AG04450 (cell line): ENCODE measurements at regions not wholly inside any gene's neighbourhood (a gene's known extent, or its start where the extent isn't known, plus 50 kb on each side); places are given as distances from the start of the nearest gene placed in this dataset.

Experiments
- CTCF ChIA-PET: fragments of 300-600, 350-600 bp; formaldehyde crosslinking; extraction: SDS; loops from one replicate; lab custom pipeline; 2022; ENCODE audit warnings: antibody characterized with exemption, inconsistent platforms; lab: Charles Lee
- POLR2A ChIA-PET: fragments of 350-600 bp; formaldehyde crosslinking; extraction: SDS; loops from one replicate; lab custom pipeline; 2021; ENCODE audit warnings: antibody characterized with exemption, inconsistent platforms; lab: Yijun Ruan, JAX
- DNase-seq: peaks from one replicate; pipeline ENCODE4 v3.0.0-alpha.2; 2011; ENCODE audit warnings: low read depth, low spot score
- H3K27ac ChIP-seq: one replicate; pipeline ENCODE4 v1.5.1; 2012; ENCODE audit warnings: low read depth, low read length, control low read depth
- H3K27me3 ChIP-seq: one replicate; pipeline ENCODE4 v1.6.0; 2012; ENCODE audit warnings: low read length; ENCODE audit not compliant: control insufficient read depth, insufficient read depth
- H3K4me3 ChIP-seq: 2 replicates; pipeline ENCODE4 v1.5.1; 2011; ENCODE audit warnings: mild to moderate bottlenecking, low read depth, low read length, control low read depth
- H3K9me3 ChIP-seq: 2 replicates; pipeline ENCODE4 v1.5.1; 2012; ENCODE audit warnings: low read length; ENCODE audit not compliant: control insufficient read depth, insufficient read depth
- TF ChIP-seq, protein P1 (sequence below): IDR thresholded peaks from 2 replicates; pipeline ENCODE4 v1.5.1; 2011; ENCODE audit warnings: low read depth, low read length, control low read depth, inconsistent platforms

DNA sequence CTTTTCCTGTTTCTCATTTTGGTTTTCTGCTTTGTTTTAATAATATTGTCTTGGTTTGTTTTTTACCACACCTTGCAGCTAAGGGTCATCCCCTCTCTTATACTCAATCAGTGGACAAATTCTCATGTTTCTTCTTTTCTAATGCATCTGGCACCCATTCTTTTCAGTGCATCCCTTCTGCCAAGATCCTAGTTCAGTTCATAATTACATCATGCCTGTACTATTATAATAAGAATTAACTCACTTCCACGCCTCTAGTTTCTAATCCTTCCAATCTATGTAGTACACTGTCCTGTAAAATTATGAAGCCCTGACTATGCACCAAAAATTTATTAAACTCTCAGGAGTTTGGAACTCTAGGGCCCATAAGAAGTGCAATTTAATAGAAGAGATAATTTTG is 126.1 kb downstream of the FAT4 start:
- no peak for DNase-seq
- ChIA-PET CTCF (no interaction called here), POLR2A (no interaction called here)
- TF ChIP-seq, protein P1, sequence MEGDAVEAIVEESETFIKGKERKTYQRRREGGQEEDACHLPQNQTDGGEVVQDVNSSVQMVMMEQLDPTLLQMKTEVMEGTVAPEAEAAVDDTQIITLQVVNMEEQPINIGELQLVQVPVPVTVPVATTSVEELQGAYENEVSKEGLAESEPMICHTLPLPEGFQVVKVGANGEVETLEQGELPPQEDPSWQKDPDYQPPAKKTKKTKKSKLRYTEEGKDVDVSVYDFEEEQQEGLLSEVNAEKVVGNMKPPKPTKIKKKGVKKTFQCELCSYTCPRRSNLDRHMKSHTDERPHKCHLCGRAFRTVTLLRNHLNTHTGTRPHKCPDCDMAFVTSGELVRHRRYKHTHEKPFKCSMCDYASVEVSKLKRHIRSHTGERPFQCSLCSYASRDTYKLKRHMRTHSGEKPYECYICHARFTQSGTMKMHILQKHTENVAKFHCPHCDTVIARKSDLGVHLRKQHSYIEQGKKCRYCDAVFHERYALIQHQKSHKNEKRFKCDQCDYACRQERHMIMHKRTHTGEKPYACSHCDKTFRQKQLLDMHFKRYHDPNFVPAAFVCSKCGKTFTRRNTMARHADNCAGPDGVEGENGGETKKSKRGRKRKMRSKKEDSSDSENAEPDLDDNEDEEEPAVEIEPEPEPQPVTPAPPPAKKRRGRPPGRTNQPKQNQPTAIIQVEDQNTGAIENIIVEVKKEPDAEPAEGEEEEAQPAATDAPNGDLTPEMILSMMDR: no peak
- no peaks in the 10 kb centered on the region for H3K9me3 ChIP-seq
- H3K27me3 ChIP-seq: no peaks in the 10 kb centered on the region
- H3K4me3 ChIP-seq: no peak overlapping the region
- no peak overlapping the region for H3K27ac ChIP-seq

DNA sequence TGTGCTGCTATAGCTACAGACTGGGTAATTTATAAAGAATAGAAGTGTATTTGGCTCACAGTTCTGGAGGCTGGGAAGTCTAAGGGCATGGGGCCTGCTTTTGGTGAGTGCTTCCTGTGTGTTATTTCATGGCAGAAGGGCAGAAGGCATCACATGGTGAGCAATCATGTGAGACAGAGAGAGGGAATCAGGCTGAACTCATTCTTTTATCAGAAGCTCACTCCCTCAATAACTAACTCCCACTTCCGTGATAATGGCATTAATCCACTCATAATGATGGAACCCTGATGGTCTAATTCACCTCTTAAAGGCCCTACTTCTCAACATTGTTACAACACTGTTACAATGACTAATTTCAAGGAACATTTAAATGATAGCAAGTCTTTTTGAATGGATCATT is 129.4 kb downstream of the FAT4 start:
- no peaks in the 10 kb centered on the region for H3K9me3 ChIP-seq
- H3K27ac ChIP-seq: no peak overlapping the region
- CTCF ChIA-PET: no interaction called here
- no peak overlapping the region for H3K4me3 ChIP-seq
- H3K27me3 ChIP-seq: no peaks in the 10 kb centered on the region
- no peak for DNase-seq
- POLR2A ChIA-PET: no interaction called here
- TF ChIP-seq, protein P1: no peak

DNA sequence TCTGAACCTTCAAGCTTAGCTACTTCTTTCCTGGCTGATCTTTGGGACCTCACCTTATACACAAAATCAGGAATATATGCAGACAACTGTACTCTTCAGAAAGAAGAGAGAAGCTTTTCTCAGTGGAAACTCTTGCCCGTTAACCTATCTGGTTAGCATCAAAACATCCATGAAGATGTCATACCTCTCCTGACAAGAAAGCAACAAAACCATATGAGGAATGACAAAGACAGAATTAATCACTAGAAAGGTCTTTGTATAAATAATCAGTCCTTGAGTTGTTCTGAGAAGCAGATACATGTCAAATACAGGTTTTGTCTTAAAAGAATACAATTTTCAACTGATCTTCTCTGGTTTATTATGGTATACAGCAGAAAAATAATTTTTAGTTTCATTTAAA is 130.8 kb downstream of the FAT4 start:
- ChIA-PET POLR2A (no interaction called here), CTCF (no interaction called here)
- TF ChIP-seq, protein P1: no peak

DNA sequence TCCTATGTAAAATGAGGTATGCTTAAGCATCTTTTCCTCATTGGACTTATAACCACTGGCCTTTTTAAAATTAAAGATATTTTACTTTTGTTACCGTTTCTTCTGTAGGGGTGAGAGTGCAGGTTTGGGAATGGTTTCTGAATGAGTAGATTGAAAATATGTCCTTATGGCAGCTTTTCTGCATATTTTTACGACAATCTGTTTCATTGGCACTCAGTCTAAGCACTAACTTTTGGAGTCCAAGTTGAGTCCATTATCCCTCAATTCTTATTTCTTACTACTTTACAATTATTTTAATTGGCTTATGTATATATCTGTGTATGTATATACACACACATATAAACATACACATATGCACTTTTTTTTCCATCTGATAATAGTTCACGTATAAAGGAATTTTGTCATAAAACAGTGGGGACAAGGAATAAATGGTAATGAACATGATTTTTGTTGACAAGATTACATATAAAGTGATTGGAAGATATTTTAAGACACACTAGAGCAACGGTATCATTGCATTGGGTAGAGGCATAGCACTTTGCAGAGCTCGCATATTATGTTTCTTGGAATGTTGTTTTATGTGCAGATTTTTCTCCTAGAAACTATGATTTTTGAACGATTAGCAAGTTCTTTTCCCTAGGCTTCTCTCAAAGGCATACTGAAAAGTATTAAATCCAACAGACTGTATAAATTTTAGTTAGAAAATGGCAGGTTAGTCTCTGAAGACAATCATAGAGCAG is 133.0 kb downstream of the FAT4 start:
- Histone ChIP-seq H3K27ac (no peak overlapping the region), H3K9me3 (no peaks in the 10 kb centered on the region), H3K27me3 (no peaks in the 10 kb centered on the region), H3K4me3 (no peak overlapping the region)
- TF ChIP-seq, protein P1: no peak
- ChIA-PET CTCF (no interaction called here), POLR2A (no interaction called here)
- DNase-seq: no peak

More for the DNA sequence above, 130.8 kb downstream of the FAT4 start:
- no peaks in the 10 kb centered on the region for H3K27me3 ChIP-seq
- H3K27ac ChIP-seq: no peak overlapping the region
- no peaks in the 10 kb centered on the region for H3K9me3 ChIP-seq
- no peak for DNase-seq
- no peak overlapping the region for H3K4me3 ChIP-seq

GRCh38 chr4:125456075-125456474 is 141.3 kb downstream of the FAT4 start:
- Histone ChIP-seq H3K27me3 (no peaks in the 10 kb centered on the region), H3K9me3 (no peaks in the 10 kb centered on the region), H3K4me3 (no peak overlapping the region), H3K27ac (no peak overlapping the region)
- CTCF ChIA-PET: no interaction called here
- TF ChIP-seq, protein P1: no peak
- no peak for DNase-seq
- POLR2A ChIA-PET: no interaction called here
